ENCODE measurements at regions not wholly inside any gene's neighbourhood (a gene's known extent, or its start where the extent isn't known, plus 50 kb on each side); places are given as distances from the start of the nearest gene placed in this dataset.

DNA sequence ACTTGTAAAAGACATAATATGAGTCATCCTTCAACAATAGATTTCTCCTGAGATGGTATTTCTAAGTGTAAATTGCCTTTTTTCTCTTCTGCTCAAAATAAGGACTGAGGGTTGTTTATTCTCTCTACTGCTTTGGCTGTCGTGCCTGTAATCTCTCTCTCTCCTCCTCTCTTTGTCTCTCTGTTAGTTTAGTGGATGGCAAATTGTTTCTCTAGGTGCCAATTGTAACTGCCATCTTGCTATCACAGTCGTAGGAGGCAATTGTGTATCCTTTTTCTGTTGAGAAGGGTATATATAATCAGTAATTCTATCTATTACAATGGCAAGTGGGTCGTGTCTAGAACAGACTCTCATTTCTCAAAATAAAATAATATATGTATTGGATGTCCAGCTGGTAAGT, 545.0 kb upstream of the FBXO33 start:
- no peak for DNase-seq (ENCODE audit: low read depth)

DNA sequence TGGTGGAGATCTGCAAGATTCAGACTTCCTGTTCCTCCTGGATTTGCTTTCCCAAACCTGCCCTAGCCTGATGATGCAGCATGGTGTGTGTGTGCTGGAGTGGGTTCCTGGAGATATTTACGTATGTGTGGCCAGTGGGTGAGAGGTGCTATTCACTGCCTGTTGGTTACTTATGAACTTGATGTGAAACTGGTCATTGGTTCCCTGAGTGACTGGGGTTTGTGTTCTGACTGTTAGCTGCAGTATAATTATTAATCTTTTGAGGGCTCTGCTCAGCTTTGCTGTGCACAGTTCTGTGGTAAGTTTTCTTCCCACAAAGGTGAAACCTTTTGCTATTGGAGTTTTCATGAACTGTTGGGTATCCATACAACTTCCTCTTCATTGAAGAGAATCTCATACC, 541.8 kb upstream of the FBXO33 start:
- no peak for DNase-seq (ENCODE audit: low read depth)

DNA sequence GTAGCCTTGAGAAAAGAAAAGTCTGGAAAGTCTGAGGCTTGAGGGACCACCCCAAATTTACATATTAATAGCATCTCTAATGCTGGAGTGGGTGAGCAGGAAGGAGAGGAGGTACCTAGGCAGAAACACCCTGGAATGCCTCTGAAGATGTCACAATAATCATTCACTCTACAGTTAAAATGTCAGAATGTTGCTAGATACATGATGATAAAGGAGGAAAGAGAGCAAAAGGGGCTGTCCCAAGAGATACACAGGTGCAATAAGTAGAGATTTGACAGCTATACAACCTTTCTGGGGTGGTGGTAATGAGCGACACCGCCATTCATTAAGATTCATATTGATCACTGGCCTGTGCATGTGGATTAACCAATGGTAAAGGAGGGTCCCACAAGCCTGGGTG, 540.5 kb upstream of the FBXO33 start:
- DNase-seq (ENCODE audit: low read depth), result no peak

DNA sequence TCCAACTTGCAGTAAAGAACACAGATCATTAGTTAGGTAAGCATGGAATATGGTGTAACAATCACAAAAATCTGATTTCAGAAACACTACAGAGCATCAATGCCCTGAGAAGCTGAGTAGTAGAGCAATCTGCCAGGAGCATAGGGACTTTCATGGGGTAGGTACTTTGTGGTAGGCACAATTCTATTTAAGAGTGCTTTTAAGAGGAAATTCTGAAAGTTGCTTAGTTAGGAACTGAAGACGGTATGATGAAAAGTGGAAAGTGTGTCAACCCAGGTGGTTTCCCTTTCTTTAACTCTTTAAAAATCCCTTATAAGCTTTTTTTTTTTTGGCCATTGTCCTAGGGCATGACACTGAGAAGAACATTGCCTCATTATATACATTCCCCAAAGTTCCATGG, 535.7 kb upstream of the FBXO33 start:
- no peak for DNase-seq (ENCODE audit: low read depth)

DNA sequence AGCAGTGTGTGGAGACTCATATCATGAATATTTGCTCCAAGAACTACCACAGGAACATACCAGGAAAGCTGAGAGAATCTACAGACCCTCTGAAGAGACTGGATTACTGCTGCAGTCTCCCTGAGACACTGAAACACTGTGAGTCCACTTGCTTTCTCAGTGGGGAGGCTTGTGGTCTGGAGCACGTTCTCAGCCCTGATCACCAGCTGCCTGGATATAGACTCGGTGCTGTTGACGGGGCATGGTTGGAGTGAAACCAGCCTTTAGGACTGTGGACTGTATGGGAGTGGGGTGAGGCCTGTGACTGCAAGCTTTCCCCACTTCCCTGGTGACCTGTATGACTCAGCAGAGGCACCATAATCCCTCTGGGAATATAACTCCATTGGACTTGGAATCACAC, 525.8 kb upstream of the FBXO33 start:
- DNase-seq (ENCODE audit: low read depth), result no peak

DNA sequence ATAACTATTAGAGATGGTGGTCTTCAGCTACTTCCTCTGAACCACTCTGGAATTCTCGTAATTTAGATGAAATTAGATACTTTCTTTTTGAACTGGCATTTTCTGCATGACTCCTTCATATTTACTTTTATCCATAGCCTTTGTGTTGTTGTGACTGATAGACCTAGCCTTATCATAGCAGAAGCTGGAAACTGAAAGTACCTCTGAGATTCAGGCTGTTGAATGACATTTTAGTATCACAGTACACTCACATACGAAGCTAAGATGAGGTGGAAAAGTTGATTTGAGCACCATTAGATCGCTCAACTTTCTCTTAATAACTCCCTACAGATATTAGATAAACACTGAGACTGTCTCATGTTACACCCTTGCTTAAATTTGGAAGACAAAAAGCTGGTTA, 525.1 kb upstream of the FBXO33 start:
- DNase-seq (ENCODE audit: low read depth), result no peak

DNA sequence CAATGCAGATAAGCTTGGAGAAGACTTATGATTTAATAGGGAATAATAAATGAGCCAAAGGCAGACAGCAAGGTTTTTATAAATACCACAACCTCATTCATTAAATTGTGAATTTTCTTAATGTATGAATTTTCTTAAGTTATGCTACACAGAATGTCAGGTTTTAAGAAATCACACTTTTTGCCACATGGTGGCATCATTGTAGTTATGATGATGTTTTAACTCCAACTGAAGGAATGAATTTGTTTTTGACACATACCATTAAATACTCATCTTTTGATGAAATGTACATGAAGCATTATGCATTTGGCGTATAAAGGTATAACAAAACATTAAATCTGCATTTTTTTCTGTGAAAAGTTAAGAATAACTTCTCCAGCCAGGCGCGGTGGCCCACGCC, 524.1 kb upstream of the FBXO33 start:
- DNase-seq (ENCODE audit: low read depth), result no peak

DNA sequence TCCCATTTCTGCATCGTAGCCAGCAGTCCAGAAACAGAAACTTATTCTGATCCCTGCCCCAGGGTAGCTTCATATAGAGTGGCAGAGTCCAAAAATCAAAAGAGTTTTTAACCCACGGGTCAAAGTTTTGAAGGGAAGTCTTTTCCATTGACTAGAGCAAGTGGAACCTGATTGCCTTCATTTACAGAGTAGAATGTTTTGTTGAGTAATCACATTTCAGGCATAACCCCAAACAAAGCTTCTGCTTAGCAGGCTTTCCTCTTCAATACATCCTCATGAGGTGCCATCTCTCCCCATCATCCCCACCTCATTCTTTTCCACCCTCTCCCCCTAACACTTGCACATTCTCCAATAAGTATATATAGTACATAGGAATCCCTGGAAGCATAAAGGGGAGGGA, 516.0 kb upstream of the FBXO33 start:
- DNase-seq (ENCODE audit: low read depth), result no peak

DNA sequence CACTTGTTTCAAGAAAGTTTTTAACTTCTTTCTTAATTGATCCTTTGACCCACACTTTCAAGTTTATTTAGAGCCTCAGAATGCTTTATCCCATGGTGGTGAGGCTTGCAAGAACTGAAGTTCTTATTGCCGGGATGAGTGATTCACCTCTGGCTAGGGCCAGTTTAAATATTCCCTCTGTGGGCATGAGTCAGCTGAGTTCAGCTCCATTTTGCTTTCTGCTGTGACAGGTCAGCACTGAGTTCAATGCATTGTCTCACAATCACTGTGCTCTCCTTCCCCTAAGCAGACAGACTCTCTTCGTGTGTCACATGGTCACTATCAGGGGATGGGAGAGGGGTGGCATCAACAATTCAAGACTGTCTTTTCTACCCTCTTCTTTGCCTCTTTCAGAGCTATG, 514.6 kb upstream of the FBXO33 start:
- DNase-seq (ENCODE audit: low read depth), result no peak

DNA sequence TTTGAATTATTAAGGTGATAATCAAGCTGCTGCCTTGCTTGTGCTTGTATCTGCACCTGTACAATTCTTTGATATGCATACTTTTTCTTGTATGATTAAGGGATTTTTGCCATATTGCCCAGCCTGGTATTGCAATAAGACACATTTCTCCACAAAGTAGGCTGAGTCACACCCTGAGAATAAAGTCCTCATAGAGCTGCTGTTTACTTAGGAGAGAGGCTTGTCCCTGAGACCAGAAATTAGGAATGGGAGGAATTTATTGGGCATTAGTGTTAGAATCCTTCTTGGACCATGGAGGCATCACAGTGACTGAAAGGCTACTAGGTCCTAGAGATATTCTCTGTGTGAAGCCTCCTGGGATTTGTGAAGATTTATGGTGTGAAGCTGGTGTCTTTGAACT, 506.8 kb upstream of the FBXO33 start:
- DNase-seq (ENCODE audit: low read depth), result no peak

DNA sequence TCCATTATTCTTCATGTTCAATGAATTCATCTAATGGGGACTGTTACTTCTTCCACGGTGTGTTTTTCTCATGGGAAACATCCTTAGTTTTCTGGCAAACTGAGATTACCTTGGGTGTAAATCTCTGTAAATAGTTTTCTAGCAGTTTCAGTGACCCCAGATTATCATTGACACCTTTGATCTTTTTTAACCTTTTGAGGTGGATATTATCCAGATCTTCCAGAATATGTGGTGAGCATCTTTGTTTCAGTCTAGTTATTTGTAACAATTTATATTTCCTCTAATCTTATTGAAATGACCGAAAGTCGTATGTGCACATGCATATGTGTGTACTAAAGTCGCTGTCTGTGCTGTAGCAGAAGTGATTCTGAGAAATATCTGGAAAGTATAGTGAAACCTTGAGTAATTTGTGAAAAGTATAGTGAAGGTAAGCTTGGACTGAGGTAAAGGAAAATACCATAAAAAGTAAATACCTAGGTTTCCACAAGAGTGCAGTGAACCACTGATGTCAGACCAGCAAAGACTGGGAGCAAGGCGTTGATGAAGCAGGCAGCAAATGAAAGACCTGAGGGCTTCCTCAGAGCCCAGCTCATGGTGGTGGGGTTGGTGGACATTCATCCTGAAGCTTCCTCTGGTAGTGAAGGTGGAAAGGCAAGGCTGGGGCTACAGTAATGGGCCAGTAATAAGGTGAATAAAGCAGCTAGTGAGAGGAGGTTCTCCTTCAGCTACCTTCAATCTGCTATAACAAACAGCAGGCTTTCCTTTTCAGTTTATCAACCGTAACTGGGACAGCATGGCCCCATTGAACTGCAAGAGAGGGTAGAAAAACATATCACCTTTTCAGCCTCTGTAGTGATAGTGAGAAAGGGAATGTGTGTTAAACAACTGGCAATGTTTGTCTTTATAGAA, 480.2 kb upstream of the FBXO33 start:
- DNase-seq (ENCODE audit: low read depth), result no peak

DNA sequence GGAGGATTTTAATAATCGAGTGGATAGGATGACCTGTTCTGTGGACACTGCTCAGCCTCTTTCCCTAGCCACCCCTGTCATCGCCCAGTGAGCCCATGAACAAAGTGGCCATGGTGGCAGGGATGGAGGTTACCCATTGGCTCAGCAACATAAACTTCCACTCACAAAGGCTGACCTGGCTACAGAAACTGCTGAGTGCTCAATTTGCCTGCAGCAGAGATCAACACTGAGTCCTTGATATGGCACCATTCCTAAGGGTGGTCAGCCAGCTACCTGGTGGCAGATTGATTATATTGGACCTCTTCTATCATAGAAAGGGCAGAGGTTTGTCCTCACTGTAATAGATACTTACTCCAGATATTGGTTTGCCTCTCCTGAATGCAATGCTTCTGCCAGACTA, 465.4 kb upstream of the FBXO33 start:
- DNase-seq (ENCODE audit: low read depth), result no peak

DNA sequence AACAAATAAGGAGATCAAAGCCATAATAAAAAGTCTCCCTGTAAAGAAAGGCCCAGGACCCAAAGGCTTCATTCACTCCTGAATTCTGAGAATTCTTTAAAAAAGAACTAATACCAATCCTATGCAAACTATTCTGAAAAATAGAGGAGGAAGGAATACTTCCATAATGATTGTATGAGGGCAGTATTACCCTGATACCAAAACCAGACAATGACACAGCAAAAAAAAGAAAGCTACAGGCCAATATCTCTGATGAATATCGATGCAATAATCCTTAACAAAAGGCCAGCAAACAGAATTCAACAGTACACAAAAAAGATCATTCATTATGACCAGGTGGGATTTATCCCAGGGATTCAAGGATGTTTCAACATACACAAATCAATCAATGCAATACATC, 457.8 kb upstream of the FBXO33 start:
- DNase-seq (ENCODE audit: low read depth), result no peak

DNA sequence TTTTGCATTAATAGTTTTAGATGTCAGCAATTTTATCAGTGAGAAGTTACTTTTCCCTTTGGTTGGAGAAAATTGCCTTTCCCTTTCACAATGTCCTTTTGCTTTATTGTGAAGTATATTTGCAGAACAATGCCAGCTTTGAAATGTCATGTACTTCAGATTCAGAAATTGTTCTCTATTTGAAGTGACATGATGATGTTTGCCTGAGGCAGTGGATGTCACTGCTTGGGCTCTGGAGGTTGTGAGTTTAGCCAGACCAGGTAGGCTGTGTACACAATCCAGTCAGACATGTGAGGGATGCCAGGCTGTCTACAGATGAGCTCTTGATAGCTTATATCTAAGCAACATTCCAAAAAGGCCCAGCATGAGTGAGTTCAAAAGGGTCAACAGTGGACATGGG, 451.9 kb upstream of the FBXO33 start:
- no peak for DNase-seq (ENCODE audit: low read depth)

DNA sequence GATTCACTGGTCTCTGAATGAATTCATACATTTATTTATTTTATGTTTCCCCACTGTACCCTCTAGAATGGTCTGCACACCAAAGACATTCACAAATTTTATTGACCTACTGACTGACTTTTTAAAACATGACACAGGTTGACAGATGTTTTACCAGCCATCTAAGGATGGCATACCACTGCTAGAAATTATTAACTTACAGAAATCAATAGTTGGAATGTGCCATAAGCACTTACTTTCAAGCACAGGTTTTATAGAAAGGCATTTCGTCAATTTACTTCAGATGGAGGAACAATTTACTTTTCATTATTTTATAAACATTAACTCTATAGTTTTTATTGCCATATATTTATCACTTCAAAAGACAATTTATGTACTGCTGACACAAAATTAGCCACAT, 448.7 kb upstream of the FBXO33 start:
- no peak for DNase-seq (ENCODE audit: low read depth)

DNA sequence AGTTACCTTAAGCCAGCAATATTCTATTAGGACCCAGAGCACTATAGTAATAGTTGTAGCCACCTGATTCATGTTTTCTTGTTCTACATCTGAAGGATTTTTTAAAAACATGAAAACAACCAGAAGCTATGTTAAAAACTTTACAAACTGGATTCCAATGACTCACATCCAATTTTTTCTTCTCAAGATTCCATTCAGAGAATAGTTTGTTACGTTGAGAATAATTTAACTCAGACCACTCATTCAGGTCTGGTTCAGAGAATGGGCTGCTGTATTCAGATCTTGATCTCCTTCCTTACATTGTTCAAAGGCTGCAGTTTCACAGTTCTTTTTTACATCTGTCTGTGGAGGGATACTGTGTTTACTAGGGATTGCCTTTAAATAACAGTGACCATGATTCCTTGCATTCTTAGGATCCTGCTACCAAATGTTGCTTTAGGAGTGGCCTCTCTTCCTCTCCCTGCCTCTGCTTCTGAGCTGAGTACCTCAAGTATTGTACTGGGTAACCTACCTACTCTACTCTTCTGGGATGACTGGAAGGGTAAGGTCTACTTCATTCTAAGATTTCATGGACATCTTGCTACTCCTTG, 448.0 kb upstream of the FBXO33 start:
- DNase-seq (ENCODE audit: low read depth), result no peak

DNA sequence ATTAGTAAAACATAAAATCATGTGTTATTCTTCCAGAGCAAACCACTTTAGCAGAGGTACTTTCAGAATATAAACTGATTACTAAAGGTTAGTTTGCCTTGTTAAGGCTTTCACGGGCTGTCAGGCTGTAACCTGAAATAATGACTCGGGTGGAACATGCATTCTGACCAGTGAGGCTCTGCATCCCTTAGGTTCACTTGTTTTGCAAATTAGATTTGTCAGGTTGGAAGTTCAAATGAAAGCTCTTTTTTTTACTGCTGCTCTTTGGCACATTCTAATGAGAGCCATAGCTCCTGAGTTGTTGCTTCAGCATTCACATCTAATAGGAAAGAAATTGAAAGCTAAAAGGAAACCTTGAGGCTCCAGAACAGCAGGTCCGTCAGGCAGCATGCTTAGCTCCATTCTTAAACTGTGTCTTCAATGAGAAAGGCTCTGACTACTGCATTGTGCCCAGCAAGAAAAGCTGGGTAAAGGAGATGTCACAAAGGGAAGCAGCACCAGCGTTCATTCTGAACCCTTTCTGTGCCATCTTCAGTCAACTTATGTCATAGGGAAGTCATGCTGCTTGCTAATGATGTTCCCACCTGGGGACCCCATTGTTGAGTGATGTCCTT, 445.5 kb upstream of the FBXO33 start:
- no peak for DNase-seq (ENCODE audit: low read depth)

DNA sequence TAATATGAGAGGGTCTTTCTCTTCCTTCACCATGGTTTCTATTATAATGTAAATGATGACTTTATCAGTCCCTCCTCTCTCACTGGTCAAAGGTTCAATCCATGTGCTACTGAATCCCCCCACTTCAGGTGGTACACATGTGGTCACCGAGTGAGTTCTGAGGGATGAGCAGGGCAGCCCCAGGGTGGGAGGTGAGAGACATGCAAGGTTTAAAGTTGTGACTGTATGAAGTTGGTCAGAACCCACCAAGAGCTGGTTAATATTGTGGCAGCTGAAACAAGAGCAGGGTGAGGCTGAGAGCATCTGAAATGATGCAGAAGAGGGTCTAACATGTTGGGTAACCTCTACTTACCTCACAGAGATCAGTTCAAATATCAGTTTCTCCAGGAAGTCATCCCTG, 444.7 kb upstream of the FBXO33 start:
- no peak for DNase-seq (ENCODE audit: low read depth)

DNA sequence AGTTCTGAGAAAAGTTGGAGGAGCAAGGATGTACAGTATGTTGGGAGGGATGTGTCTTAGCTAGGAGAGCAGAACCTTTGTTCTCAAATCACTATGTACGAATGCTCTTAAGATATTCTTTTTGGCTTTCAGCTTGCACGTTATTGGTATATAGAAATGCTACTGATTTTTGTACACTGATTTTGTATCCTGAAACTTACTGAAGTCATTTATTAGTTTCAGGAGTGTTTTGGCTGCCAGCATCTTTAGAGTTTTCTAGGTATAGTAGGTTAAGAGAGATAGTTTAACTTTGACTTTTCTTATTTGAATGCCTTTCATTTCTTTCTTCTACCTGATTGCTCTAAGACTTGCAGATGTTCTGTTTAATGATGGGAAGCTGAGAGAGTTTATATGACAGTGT, 442.8 kb upstream of the FBXO33 start:
- no peak for DNase-seq (ENCODE audit: low read depth)

DNA sequence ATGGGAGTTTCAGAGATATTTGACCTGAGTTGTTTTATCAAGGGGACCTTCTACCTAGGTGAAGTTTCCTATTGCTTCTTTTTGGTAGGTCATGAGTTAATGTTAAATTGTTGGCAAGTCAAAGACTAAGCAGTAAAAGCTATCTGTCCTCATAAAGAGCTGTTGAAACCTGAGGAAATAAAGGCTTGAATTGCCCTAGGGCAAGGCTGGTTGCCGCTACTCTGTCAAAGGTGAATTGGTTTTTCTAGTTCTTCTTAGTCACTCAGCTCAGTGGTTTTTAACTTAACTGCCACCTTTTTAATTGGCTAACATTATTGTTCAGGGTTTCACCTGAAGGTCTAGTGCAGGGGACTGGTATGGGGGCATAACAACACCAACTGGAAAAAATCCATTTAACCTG, 441.6 kb upstream of the FBXO33 start:
- no peak for DNase-seq (ENCODE audit: low read depth)

DNA sequence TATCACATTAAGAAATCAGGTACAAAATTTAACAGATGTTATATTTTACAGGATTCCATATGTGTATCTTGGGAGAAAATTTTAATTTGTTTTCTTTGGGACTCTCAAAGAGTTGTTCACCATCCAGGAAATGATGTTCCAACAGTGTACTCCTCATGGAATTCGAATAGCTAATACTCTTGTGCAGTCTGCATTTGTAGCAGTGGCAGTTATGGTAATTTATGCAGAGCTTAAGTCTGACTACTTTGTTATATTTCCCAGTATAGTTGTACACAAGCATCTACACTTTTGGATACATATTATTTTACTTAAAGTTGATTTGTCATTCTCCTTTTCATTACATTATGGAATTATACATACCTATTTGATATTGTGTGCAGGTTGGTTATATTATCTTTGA, 436.7 kb upstream of the FBXO33 start:
- DNase-seq (ENCODE audit: low read depth), result no peak

DNA sequence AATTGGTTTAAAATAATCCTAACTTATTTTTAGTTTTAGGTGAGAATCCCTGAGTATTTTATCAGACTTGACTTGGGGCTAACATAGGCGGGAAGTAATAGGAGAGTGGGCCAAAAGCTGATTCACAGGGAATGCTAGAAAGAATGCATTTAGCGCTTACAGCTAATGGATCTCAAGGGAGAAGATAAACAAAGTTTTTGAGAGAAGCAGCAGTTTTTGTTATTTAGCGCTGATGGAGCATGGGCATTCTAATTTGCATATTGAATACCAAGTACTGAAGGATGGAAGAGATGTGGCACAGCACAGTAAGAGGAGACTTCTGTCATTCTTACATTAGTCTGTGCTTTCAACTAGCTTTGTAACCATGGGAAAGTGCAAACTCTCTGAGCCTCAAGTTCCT, 436.0 kb upstream of the FBXO33 start:
- DNase-seq (ENCODE audit: low read depth), result no peak

DNA sequence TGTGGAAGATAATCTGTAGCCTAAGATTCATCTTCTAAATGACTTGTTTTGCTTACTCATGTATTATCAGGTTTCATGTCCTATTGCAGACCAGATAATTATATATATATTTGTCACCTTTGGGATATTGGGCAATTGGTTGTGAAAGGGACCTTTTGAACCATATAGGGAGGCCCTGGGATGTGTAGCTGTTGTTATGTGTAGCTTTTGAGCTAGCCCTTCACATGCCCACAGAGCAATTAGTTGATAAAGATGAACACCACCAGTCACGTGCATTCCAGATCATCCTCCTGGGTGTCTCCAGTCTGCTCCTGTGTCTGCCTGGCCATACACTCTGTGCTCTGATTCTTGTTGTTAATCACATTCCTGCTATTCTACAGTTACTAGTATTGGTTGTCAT, 431.2 kb upstream of the FBXO33 start:
- no peak for DNase-seq (ENCODE audit: low read depth)

DNA sequence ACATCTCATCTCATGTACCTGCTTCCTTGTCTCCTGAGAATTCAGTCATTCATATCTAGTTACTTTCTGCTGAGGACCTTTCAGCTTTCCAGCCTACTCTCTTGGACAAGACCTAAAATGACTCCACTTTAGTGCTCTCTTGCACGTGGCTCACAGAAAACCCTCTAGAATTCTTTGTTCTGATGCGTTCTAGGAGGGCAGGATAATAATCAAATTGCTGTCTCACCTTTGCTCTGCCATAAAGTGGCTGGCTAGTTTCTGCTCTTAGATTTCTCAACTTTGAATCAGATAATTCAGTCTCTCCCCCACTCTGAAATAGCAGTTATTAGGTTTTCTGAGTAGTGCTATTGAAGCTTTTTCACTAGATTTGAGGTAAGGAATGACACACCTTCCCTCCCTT, 429.5 kb upstream of the FBXO33 start:
- DNase-seq (ENCODE audit: low read depth), result no peak

All from HS-5 (cell line).